SJSA1 (cell line): ENCODE measurements at regions not wholly inside any gene's neighbourhood (a gene's known extent, or its start where the extent isn't known, plus 50 kb on each side); places are given as distances from the start of the nearest gene placed in this dataset.

ENCODE experiments used
- DNase-seq, 2 experiments: peaks; one replicate each; pipeline ENCODE4 v3.0.0-alpha.2; 2015 to 2020; ENCODE audit warnings: low spot score in 2 of 2, low read depth in 1 of 2
- H3K27ac ChIP-seq: fragments of 250-450 bp; sonication (Bioruptor Pico); 2 replicates; pipeline ENCODE4 v1.5.1; 2020; ENCODE audit warnings: mild to moderate bottlenecking, moderate library complexity
- H3K27me3 ChIP-seq: fragments of 250-450 bp; sonication (Bioruptor Pico); replicated peaks from 2 replicates; pipeline ENCODE4 v1.5.1; 2020; ENCODE audit warnings: mild to moderate bottlenecking, moderate library complexity
- H3K36me3 ChIP-seq: fragments of 250-450 bp; sonication (Bioruptor Pico); 2 replicates; pipeline ENCODE4 v1.5.1; 2020; ENCODE audit warnings: mild to moderate bottlenecking
- H3K4me1 ChIP-seq: fragments of 250-450 bp; sonication (Bioruptor Pico); replicated peaks from 2 replicates; pipeline ENCODE4 v1.6.1; 2021; ENCODE audit warnings: mild to moderate bottlenecking
- H3K4me3 ChIP-seq: fragments of 250-450 bp; sonication (Bioruptor Pico); 2 replicates; pipeline ENCODE4 v1.5.1; 2020; ENCODE audit warnings: mild to moderate bottlenecking
- H3K9me3 ChIP-seq: fragments of 250-450 bp; sonication (Bioruptor Pico); replicated peaks from 2 replicates; pipeline ENCODE4 v1.5.1; 2020; ENCODE audit warnings: mild to moderate bottlenecking

DNA sequence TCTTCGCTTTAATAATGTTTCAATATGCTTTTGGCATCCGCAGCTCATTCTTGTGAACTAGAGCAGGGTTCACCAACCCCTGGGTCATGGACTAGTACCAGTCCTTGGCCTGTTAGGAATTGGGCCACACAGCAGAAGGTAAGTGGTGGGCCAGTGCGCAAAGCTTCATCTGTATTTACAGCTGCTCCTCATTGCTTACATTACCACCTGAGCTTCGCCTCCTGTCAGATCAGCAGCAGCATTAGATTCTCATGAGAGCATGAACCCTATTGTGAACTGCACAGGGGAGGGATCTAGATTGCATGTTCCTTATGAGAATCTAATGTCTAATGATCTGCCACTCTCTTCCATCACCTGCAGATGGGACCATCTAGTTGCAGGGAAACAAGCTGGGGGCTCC is 75.5 kb upstream of the GGTLC1 start:
- H3K27me3 ChIP-seq, result no peaks in the 10 kb centered on the region; the same call in 1 of the 2 replicates
- no peaks in the 10 kb centered on the region for H3K9me3 ChIP-seq
- no peak overlapping the region for H3K4me3 ChIP-seq
- no peak overlapping the region for H3K27ac ChIP-seq
- H3K4me1 ChIP-seq, result no peaks in the 10 kb centered on the region
- no peak for DNase-seq
- no peaks in the 10 kb centered on the region for H3K36me3 ChIP-seq

DNA sequence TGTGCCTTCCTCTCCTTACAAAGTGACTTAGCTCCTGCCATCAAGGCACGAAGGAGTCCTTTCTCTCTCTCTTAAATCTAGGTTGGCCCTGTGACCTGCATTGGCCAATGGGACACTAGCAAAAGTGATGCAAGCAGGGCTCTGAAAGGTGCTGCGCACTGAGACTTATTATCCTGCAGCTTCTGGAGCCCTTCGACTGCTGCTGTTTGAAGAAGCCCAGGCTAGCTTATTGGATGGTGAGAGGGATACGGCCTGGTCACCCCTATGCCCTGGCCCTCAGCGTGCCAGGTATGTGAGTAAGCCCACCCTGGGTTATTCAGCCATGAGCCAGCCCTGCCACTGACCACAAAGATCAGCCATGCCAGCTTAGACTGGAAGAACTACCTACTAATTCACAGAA is 74.5 kb upstream of the GGTLC1 start:
- H3K27me3 ChIP-seq, result no peaks in the 10 kb centered on the region; the same call in 1 of the 2 replicates
- DNase-seq, result no peak

DNA sequence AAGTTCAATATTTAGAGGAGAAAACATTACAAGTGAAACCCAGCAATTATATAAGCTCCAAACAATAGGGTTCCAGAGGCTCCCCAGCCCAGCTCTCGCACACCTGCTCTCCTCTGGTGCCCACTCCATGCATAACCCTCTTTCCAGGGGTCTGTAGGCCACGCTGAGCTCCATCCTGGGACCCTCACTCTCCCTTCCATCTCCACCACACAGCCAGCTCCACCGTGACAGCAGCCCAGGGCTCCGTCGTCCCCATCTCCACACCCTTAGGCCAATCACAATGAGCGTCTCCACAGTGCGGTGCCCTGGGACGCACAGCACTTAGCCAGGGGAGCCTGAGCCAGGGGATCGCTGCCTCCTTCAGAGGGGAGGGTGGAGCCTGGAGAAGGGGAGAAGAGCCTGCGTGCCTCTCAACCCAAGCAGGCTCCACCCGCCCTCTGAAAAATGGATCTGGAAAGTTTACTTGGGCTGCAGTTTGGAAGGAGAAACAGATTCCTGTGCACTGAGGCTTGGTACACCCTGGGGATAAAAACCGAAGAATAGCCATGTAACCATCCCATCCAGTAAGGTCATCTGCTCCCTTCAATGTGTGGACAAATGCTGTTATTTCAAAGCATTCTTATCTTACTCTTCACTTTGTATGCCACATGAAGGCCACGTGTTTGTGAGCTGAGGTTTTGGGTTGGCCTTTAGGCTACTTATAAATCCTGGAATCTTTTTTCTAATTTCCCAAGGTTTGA is 72.4 kb upstream of the GGTLC1 start:
- no peak overlapping the region for H3K27ac ChIP-seq
- no peaks in the 10 kb centered on the region for H3K4me1 ChIP-seq
- H3K9me3 ChIP-seq, result no peaks in the 10 kb centered on the region
- H3K36me3 ChIP-seq, result no peaks in the 10 kb centered on the region
- H3K27me3 ChIP-seq, result no peaks in the 10 kb centered on the region; the same call in 1 of the 2 replicates
- H3K4me3 ChIP-seq, result no peak overlapping the region
- no peak for DNase-seq

More for the DNA sequence above, 74.5 kb upstream of the GGTLC1 start:
- Histone ChIP-seq H3K27ac (no peak overlapping the region), H3K9me3 (no peaks in the 10 kb centered on the region), H3K36me3 (no peaks in the 10 kb centered on the region), H3K4me1 (no peaks in the 10 kb centered on the region), H3K4me3 (no peak overlapping the region)

DNA sequence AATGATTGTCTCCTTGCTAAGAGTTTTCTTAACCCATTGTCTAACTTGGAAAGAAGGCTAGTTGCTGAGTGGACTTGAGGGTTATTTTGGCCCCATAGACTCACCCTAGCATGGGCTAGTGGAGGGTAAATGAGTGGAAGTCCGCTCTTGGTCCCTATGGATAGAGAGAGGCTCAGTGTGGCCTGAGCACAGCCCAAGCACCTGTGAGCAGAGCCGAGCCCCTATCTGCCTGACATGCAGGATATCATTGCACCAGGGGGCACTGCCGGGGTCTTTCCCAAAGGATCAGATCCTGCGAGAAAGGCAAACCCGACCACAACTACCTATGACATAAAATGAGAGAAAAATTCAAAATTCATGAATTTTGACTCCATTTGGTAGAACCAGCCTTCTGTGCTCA is 70.6 kb upstream of the GGTLC1 start:
- Histone ChIP-seq H3K27ac (no peak overlapping the region), H3K9me3 (no peaks in the 10 kb centered on the region), H3K27me3 (no peaks in the 10 kb centered on the region; the same call in 1 of the 2 replicates), H3K4me3 (no peak overlapping the region), H3K4me1 (no peaks in the 10 kb centered on the region), H3K36me3 (no peaks in the 10 kb centered on the region)
- DNase-seq, result no peak

DNA sequence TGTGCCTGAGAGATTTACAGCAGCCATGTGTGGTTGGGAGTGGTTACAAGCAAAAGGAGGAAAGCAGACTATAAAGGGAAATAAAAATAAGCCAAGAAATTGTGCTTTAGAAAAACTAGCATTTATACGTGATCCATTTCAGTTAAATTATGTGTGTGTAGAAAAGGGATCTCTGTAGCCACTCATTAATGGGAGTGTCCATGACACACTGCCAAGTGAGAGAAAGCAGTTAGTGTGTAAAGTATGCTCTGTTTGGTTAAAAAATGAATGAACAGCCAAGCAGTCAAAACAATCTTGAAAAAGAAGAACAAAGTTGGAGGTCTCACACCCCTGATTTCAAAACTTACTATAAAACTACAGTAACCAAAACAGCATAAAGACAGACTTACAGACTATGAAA is 67.9 kb upstream of the GGTLC1 start:
- Histone ChIP-seq H3K27me3 (no peaks in the 10 kb centered on the region; the same call in 1 of the 2 replicates), H3K9me3 (no peaks in the 10 kb centered on the region), H3K4me3 (no peak overlapping the region), H3K4me1 (no peaks in the 10 kb centered on the region), H3K27ac (no peak overlapping the region), H3K36me3 (no peaks in the 10 kb centered on the region)
- no peak for DNase-seq

DNA sequence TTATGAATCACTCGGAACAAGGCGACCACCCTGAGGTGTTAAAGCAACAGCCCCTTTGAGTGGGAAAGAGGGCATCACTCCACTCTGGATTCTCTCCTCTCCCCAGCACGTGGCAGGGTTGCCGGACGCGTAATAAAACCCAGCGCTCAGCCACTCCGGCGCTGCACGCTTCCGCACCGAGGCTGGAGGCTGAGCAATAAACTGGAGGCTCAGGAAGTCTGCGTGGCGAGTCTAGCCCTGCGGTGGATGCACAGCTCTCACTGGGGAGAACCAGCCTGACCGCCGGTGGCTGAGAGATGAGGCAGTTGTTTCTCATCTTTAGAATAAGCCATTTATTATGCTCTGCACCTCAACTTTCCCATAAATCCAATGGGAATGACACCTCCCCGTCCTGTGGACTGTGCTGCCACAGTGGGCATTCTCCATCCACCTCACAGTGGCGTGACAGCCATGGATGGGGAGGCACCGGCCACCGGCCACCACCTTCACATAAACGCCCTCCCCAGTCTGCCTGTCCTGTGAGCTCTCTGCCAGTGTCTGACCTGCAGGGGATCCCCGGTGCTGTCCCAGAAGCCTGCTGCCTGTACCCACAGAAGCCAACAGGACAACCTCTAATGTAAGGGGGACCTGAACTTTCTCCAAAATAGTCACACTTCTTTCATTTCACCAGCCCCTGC is 64.2 kb upstream of the GGTLC1 start:
- no peak overlapping the region for H3K4me3 ChIP-seq
- H3K4me1 ChIP-seq, result no peaks in the 10 kb centered on the region
- H3K9me3 ChIP-seq, result no peaks in the 10 kb centered on the region
- H3K36me3 ChIP-seq, result no peaks in the 10 kb centered on the region
- peaks cover 3% of the 10 kb centered on the region; the same call in 1 of the 2 replicates for H3K27me3 ChIP-seq
- no peak for DNase-seq
- H3K27ac ChIP-seq, result no peak overlapping the region

DNA sequence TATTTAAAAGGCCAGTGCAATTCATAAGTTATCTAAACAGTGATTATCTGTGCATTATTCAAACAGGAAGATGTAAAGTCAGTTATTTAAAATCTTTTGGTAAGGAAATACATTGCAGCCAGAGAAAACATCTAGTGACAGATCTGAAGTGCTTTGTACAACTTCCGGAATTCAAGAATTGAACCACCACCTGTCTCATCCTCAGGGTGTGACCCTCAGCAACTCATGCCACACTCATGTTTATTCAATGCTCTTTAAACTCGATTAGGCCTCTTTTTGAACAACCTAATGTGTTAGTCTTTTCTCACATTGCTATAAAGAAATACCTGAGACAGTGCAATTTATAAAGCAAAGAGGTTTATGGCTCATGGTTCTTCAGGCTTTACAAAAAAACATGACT is 62.6 kb upstream of the GGTLC1 start:
- Histone ChIP-seq H3K4me1 (no peaks in the 10 kb centered on the region), H3K27me3 (peaks cover 3% of the 10 kb centered on the region; the same call in 1 of the 2 replicates), H3K9me3 (no peaks in the 10 kb centered on the region), H3K4me3 (no peak overlapping the region), H3K27ac (no peak overlapping the region), H3K36me3 (no peaks in the 10 kb centered on the region)
- DNase-seq, result no peak

DNA sequence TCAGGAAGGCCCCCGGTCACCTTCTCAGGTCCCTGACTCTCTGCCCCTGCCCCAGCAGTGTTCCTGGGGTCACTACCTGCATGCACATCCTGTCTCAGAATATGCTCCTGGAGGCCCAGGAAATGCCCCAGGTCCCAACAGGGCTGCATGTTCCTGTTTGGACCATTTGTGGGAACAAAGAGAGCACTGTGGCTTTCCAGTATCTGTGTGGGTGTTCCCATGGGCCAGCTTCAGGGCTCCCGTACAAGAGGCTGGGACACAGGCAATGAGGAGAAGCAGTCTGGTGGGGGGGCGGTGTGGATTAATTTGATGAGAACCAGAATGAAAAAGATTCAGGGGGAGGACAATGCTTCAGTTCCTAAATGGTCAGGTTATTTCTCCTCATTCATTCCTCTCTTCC is 61.5 kb upstream of the GGTLC1 start:
- Histone ChIP-seq H3K27me3 (peaks cover 3% of the 10 kb centered on the region; the same call in 1 of the 2 replicates), H3K9me3 (no peaks in the 10 kb centered on the region), H3K27ac (no peak overlapping the region), H3K4me3 (no peak overlapping the region), H3K36me3 (no peaks in the 10 kb centered on the region), H3K4me1 (no peaks in the 10 kb centered on the region)
- no peak for DNase-seq

DNA sequence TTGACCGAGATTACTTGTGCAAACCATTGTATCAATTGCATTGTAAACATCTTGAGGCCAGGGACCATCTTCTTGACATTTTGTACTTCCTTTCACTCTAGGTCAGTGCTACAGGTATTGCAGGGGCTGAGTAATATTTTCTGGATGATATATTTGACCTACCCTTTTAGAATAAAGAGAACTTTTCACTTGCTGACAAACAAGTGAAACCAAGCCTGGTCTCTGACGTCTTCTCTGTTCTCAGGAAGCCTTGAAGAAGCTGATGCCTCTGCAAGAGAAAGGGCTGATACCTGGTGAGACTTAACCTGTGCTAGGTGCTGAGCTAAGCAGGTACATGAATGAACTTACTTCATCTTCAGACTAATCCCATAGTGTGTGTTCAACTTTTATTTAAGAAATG is 60.5 kb upstream of the GGTLC1 start:
- Histone ChIP-seq H3K4me3 (no peak overlapping the region), H3K27me3 (peaks cover 3% of the 10 kb centered on the region; the same call in 1 of the 2 replicates), H3K36me3 (no peaks in the 10 kb centered on the region), H3K9me3 (no peaks in the 10 kb centered on the region), H3K27ac (no peak overlapping the region), H3K4me1 (no peaks in the 10 kb centered on the region)
- no peak for DNase-seq

DNA sequence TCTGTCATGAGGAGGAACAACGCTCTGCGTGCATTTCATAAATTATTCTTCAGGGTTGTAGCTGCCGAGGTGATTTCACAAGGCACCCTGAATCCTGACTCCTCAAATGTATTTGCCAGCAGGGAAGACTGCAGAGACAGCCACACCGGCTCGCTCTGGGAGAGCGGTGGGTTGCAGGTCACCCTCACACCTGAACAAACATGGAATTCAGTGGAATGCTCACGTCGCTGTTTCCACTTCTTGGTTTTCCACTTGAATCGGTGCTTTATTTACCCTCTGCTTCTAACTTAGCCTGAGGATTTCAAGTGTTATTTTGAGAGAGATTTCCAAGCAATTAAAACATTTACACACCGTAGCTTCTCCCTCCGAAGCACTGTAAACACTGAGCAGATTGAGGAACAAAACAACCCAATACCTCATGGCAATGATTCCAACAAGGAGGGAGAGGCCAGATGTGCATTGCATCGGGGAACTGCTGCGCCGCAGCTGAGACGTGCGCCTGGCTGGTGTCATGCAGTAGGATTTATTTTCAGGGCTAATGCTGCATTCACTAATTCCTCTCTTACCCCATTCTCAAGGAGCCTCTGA is 59.5 kb upstream of the GGTLC1 start:
- Histone ChIP-seq H3K27me3 (peaks cover 3% of the 10 kb centered on the region; the same call in 1 of the 2 replicates), H3K9me3 (no peaks in the 10 kb centered on the region), H3K4me1 (no peaks in the 10 kb centered on the region), H3K4me3 (no peak overlapping the region), H3K27ac (no peak overlapping the region), H3K36me3 (no peaks in the 10 kb centered on the region)
- DNase-seq, result no peak

DNA sequence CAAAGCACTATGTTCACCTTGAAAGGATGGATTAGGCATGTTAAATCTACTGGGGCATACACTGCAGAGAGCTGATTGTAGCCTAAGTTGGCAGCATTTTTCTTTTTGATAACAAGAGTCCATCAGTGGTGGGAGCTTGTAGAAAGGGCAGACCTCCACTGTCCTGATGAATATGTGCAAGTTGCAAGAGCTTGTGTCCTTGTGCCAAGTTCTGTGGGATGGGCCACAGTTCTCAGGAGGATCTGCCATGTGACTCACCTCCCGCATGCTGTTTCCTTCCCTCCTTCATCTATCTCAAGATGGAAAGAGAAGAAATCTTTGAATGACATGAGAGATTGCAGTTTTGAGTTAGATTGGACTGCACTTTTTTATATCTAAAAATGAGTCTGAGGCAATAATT is 58.3 kb upstream of the GGTLC1 start:
- peaks cover 3% of the 10 kb centered on the region; the same call in 1 of the 2 replicates for H3K27me3 ChIP-seq
- H3K4me1 ChIP-seq, result no peaks in the 10 kb centered on the region
- DNase-seq, result no peak
- no peaks in the 10 kb centered on the region for H3K9me3 ChIP-seq
- no peak overlapping the region for H3K27ac ChIP-seq
- no peaks in the 10 kb centered on the region for H3K36me3 ChIP-seq
- no peak overlapping the region for H3K4me3 ChIP-seq

DNA sequence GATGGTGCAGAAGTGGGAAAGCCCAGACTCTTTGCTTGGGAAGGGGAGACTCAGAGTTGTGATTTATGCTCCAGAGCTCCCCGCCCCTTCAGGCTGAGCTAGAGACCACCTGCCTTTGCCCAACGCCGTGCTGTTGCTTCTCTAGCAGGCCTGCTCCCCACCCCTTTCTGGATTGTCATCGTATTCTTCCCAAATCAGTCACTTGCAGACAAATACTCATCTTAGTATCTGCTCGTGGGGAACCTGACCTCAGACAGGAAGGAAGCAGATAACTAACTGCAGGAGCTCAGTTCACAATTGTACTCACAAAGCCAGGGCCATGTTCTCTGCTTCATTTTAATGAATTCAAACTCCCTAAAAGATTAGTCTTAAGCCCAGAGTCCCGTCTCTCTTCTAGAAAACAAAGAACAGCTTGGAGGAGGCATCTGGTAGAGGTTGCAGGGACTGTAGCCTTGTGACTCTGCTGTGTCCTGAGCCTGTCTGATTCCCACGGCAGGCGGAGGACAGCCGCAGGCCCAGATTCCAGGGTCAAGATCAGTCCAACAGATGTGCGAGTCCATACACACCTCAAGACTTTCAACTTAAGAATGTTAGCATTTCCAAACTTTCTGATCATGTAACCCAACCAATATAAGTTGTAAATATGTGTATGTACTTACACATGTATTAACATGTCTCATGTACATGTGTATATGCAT is 57.2 kb upstream of the GGTLC1 start:
- Histone ChIP-seq H3K27ac (no peak overlapping the region), H3K36me3 (no peaks in the 10 kb centered on the region), H3K4me1 (no peaks in the 10 kb centered on the region), H3K4me3 (no peak overlapping the region), H3K27me3 (peaks cover 3% of the 10 kb centered on the region; the same call in 1 of the 2 replicates), H3K9me3 (no peaks in the 10 kb centered on the region)
- DNase-seq, result no peak

DNA sequence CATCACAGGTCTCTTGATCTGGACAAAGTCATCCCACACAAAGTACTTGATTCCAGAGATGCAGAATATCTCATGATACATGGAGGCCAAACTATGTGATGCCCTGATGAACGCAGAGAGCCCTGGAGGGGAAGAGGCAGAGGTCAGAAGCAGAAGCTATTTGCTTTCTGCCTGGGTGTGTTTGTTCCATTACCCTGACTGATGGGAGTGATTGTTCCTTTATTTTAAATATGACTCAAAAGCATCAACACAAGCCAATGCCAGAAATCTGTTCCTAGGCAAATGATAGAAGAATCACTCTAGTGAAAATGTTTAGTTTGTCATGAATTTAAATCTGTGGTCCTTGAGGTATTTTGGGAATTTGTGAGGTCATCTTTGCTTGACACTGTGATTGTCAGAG is 54.7 kb upstream of the GGTLC1 start:
- H3K9me3 ChIP-seq, result no peaks in the 10 kb centered on the region
- no peak for DNase-seq
- no peaks in the 10 kb centered on the region; the same call in 1 of the 2 replicates for H3K27me3 ChIP-seq

More for the DNA sequence above, 54.7 kb upstream of the GGTLC1 start:
- Histone ChIP-seq H3K27ac (no peak overlapping the region), H3K4me3 (no peak overlapping the region), H3K36me3 (no peaks in the 10 kb centered on the region), H3K4me1 (no peaks in the 10 kb centered on the region)
